OCI-LY3 (cell line): ENCODE measurements at regions not wholly inside any gene's neighbourhood (a gene's known extent, or its start where the extent isn't known, plus 50 kb on each side); places are given as distances from the start of the nearest gene placed in this dataset.

Experiments used
- EZH2phosphoT487 ChIP-seq: fragments of 200-600 bp; shearing (Covaris generic); IDR thresholded peaks from 2 replicates; pipeline ENCODE4 v1.6.1; 2018; ENCODE audit warnings: antibody characterized with exemption, mixed run types, low read depth
- TF ChIP-seq, protein P1 (sequence below): fragments of 200-600, 300-600 bp; sonication (generic); IDR thresholded peaks from 2 replicates; pipeline ENCODE4 v1.5.1; 2014; ENCODE audit warnings: antibody characterized with exemption, low read length, low read depth

DNA sequence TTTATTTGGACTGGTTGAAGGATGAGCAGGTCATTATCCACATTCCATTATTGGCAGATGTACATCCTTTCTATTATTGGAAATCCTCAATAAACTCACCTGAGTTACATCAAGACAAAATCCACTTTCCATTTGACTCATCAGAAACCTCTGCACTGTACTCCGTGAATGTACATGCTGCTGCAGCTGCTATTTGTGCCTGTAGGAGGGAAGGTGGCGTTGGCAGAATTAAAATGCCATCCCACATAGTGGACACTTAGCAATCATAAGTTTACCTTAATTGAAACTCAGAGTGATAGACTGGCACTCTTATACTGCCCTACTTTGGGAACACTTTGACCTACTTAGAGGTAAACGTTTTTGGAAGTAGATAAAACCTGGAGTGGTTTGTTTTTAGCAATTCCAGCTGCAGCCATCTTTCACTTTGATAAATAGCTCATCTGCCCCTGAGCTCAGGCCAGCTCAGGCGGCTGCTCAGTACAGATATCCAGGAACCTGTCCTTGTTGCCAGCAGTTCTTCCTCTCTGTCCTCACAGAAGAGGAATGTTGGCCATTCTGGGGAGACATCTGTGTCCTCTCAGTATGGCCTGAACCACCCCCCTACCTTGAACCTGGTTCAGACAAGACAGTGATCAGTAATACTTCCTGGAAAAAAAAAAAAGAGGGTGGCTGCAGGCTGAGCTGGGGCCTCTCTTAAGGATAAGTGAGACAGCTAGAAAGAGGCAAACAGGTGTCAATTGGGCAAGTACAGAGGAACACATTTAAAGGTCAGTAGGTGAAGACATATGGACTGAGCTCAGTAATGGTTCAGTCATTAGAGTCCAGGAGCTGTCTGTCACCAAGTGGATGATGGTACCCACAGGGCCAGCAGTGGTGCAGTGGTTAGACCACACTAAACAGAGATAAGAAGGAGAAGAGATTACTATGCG is 153.4 kb upstream of the UMPS start:
- TF ChIP-seq EZH2phosphoT487: no peak
- TF ChIP-seq, protein P1, sequence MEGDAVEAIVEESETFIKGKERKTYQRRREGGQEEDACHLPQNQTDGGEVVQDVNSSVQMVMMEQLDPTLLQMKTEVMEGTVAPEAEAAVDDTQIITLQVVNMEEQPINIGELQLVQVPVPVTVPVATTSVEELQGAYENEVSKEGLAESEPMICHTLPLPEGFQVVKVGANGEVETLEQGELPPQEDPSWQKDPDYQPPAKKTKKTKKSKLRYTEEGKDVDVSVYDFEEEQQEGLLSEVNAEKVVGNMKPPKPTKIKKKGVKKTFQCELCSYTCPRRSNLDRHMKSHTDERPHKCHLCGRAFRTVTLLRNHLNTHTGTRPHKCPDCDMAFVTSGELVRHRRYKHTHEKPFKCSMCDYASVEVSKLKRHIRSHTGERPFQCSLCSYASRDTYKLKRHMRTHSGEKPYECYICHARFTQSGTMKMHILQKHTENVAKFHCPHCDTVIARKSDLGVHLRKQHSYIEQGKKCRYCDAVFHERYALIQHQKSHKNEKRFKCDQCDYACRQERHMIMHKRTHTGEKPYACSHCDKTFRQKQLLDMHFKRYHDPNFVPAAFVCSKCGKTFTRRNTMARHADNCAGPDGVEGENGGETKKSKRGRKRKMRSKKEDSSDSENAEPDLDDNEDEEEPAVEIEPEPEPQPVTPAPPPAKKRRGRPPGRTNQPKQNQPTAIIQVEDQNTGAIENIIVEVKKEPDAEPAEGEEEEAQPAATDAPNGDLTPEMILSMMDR: 0 out of 2 replicates have a peak, but pooled peaks have one; percentile 10
